Kidney (tissue), 13 donors: ENCODE measurements at regions not wholly inside any gene's neighbourhood (a gene's known extent, or its start where the extent isn't known, plus 50 kb on each side); places are given as distances from the start of the nearest gene placed in this dataset.

Experiments
- DNase-seq, 5 donors: peaks; one replicate each; pipeline ENCODE4 v3.0.0-alpha.2; 2013 to 2020
- FAIRE-seq: peaks from 2 replicates; lab custom pipeline; 2012; peaks lifted over from hg19 to GRCh38; lab: Jason Lieb, UNC
- H3K27ac ChIP-seq, 2 donors: one replicate each; pipeline ENCODE4 v1.7.0; 2013; ENCODE audit warnings: low read depth in 2 of 2, low read length in 2 of 2, inconsistent platforms in 1 of 2
- H3K27me3 ChIP-seq: one replicate; pipeline ENCODE4 v1.7.1; 2013; ENCODE audit warnings: low read length, inconsistent platforms; ENCODE audit not compliant: control insufficient read depth, insufficient read depth
- H3K36me3 ChIP-seq, 3 donors: one replicate each; pipeline versions ENCODE4 v1.7.0 to v1.7.1; 2013; ENCODE audit warnings: low read length in 3 of 3, control low read depth in 1 of 3, inconsistent platforms in 1 of 3; ENCODE audit not compliant: insufficient read depth in 3 of 3, control insufficient read depth in 2 of 3
- H3K4me1 ChIP-seq, 3 donors: one replicate each; pipeline versions ENCODE4 v1.7.0 to v1.7.1; 2013; ENCODE audit warnings: low read length in 3 of 3, inconsistent platforms in 1 of 3, low read depth in 1 of 3; ENCODE audit not compliant: control insufficient read depth in 2 of 3, insufficient read depth in 2 of 3
- H3K4me3 ChIP-seq, 3 donors: one replicate each; pipeline versions ENCODE4 v1.7.0 to v1.8.1; 2013; ENCODE audit warnings: low read length in 3 of 3, control low read depth in 1 of 3, inconsistent platforms in 1 of 3
- H3K9ac ChIP-seq, 3 donors: one replicate each; pipeline versions ENCODE4 v1.7.0 to v1.7.1; 2013; ENCODE audit warnings: low read length in 3 of 3, control low read depth in 1 of 3, inconsistent platforms in 1 of 3
- H3K9me3 ChIP-seq, 3 donors: one replicate each; pipeline versions ENCODE4 v1.7.0 to v1.7.1; 2013; ENCODE audit warnings: low read length in 3 of 3, control low read depth in 1 of 3, inconsistent platforms in 1 of 3; ENCODE audit not compliant: control insufficient read depth in 2 of 3, insufficient read depth in 1 of 3
- intact Hi-C: fragments of 100-400 bp; cut with DNase I; formaldehyde crosslinking; loops from one replicate; pipeline ENCODE4 v1.11.1; 2022
- TF ChIP-seq, protein P1 (sequence below): IDR thresholded peaks from 3 replicates; pipeline ENCODE4 v1.5.1; 2012; ENCODE audit warnings: mild to moderate bottlenecking, moderate library complexity, borderline replicate concordance; ENCODE audit not compliant: insufficient read depth; ENCODE audit errors: extremely low read depth
- donor health status: control.
- donor health status: control.
- donor health status: control.
- donor health status: control.
- donor health status: control.
- donor health status: DM: yes; HTN: yes; CAD: no.
- donor health status: Normal renal cell carcinoma (clear cell type).

DNA sequence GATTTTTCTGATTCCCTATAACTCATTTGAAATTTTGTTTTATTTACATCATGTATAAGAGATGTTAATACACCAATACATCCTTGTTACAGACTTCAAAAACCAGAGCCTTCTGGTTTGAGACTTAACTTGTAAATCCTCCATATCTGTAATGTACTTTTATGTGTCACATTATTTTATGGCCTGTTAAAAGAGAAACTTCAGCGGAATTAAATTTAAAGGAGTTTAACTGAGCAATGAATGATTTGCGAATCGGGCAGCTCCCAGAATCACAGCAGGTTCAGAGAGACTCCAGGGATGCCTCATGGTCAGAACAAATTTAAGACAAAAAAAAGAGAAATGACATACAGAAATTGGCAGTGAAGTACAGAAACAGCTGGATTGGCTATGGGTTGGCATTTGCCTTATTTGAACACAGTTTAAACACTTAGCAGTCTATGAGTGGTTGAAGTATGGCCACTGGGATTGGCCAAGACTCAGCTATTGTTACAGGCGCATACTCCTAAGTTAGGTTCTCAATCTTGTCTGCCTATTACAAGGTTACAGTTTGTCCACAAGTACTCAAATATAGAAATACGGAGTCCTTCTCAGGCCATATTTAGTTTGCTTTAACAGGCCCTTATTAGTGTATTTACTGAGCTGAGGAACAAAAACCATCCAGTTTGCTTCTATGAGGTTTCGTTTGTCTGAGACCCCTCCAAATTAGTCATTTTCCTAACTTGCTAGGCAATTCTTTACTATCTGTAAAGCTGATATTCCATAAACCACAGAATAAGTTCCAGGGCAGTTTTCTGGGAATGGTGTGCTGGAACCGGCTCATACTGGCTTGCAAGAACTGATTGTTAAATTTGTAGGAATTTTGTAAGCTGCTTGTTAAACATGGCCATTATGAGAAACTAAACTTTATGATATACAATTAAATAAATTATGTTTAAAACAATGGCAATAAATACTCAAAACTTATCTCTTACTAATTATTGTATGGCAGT is 56.2 kb upstream of the WDR26 start:
- Histone ChIP-seq H3K9me3 (no peaks in the 10 kb centered on the region), H3K36me3 (no peaks in the 10 kb centered on the region), H3K27me3 (no peaks in the 10 kb centered on the region), H3K9ac (no peak overlapping the region), H3K27ac (no peak overlapping the region), H3K4me3 (no peak overlapping the region), H3K4me1 (no peaks in the 10 kb centered on the region)
- no peak for FAIRE-seq
- intact Hi-C loops, result no loop called here
- no peak for DNase-seq
- TF ChIP-seq, protein P1, sequence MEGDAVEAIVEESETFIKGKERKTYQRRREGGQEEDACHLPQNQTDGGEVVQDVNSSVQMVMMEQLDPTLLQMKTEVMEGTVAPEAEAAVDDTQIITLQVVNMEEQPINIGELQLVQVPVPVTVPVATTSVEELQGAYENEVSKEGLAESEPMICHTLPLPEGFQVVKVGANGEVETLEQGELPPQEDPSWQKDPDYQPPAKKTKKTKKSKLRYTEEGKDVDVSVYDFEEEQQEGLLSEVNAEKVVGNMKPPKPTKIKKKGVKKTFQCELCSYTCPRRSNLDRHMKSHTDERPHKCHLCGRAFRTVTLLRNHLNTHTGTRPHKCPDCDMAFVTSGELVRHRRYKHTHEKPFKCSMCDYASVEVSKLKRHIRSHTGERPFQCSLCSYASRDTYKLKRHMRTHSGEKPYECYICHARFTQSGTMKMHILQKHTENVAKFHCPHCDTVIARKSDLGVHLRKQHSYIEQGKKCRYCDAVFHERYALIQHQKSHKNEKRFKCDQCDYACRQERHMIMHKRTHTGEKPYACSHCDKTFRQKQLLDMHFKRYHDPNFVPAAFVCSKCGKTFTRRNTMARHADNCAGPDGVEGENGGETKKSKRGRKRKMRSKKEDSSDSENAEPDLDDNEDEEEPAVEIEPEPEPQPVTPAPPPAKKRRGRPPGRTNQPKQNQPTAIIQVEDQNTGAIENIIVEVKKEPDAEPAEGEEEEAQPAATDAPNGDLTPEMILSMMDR, result no peak

DNA sequence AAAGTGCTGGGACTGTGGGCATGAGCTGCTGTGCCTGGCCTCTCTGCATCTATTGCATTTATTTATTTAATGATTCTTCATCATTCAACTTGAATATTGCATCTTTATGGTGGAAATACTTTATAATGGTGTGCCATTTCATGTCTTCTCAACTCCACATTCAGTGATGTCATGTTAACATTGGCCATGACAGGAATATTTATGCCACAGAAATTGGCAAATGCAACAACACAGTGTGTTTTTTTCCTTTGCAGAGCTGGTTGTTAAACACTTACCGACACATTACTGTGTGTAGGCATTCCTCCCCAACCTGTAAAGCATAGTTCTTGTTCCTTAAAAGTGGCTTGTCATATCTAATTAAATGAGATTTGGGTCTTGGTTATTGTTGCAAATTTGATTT is 57.4 kb upstream of the WDR26 start:
- intact Hi-C loops, result no loop called here
- DNase-seq (no peak), FAIRE-seq (no peak)
- Histone ChIP-seq H3K9me3 (no peaks in the 10 kb centered on the region), H3K27ac (no peak overlapping the region), H3K27me3 (no peaks in the 10 kb centered on the region), H3K36me3 (no peaks in the 10 kb centered on the region), H3K4me1 (no peaks in the 10 kb centered on the region), H3K4me3 (no peak overlapping the region), H3K9ac (no peak overlapping the region)
- TF ChIP-seq, protein P1, result no peak

DNA sequence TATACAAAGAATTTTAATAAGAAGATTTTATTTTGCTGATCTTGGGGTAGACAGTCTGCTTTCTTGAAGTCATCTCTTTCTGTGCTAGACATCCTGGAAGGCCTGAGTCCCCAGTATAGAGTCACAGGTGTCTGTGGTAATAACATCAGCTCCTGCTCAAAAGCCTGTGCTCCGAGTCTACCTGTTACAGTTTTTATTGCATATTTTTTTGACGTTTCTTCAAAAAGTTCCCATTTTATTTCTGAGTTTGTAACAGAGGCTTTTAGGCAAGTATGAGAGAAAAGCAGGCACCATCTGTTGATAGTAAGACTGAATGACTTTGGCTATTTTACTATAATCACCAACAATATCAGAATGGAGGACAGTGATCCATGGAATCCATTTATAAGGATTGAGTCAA is 58.0 kb upstream of the WDR26 start:
- no peak for DNase-seq
- Histone ChIP-seq H3K9ac (no peak overlapping the region), H3K4me1 (peaks cover 0 to 1% (median 0%) of the 10 kb centered on the region in 3 donors), H3K27ac (no peak overlapping the region), H3K4me3 (no peak overlapping the region), H3K36me3 (no peaks in the 10 kb centered on the region), H3K27me3 (no peaks in the 10 kb centered on the region), H3K9me3 (no peaks in the 10 kb centered on the region)
- TF ChIP-seq, protein P1, result no peak
- intact Hi-C loops, result no loop called here
- FAIRE-seq, result no peak
